ENCODE measurements at regions not wholly inside any gene's neighbourhood (a gene's known extent, or its start where the extent isn't known, plus 50 kb on each side); places are given as distances from the start of the nearest gene placed in this dataset.

DNA sequence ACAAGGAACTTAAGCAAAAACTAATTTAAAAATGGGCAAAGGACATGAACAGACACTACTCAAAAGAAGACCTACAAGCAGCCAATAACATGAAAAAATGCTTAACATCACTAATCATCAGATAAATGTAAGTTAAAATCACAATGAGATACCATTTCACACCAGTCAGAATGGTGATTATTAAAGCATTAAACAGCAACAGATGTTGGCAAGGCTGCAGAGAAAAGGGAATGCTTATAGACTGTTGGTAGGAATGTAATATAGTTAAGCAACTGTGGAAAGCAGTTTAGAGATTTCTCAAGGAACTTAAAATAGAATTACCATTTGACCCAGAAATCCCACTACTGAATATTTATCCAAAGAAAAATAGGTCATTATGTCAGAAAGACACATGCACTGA lies 482.2 kb downstream of the SQOR start:
- TF ChIP-seq, protein P1, sequence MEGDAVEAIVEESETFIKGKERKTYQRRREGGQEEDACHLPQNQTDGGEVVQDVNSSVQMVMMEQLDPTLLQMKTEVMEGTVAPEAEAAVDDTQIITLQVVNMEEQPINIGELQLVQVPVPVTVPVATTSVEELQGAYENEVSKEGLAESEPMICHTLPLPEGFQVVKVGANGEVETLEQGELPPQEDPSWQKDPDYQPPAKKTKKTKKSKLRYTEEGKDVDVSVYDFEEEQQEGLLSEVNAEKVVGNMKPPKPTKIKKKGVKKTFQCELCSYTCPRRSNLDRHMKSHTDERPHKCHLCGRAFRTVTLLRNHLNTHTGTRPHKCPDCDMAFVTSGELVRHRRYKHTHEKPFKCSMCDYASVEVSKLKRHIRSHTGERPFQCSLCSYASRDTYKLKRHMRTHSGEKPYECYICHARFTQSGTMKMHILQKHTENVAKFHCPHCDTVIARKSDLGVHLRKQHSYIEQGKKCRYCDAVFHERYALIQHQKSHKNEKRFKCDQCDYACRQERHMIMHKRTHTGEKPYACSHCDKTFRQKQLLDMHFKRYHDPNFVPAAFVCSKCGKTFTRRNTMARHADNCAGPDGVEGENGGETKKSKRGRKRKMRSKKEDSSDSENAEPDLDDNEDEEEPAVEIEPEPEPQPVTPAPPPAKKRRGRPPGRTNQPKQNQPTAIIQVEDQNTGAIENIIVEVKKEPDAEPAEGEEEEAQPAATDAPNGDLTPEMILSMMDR (IDR thresholded peaks at IDR 0.05; ENCODE audit: insufficient read depth, low read depth, low read length) = no peak
- no peak for TF ChIP-seq EZH2 (IDR thresholded peaks at IDR 0.05; ENCODE audit: insufficient read depth, low read length)

All from astrocyte (in vitro differentiated cells and primary cell).